Stimulated activated naive CD8-positive, alpha-beta T cell treated with anti-CD3 and anti-CD28 coated beads, Interleukin-15, Interleukin-2, amounts not matched to agents 100 U/mL and 50 U/mL, for 24 hours (primary cell): ENCODE measurements at regions not wholly inside any gene's neighbourhood (a gene's known extent, or its start where the extent isn't known, plus 50 kb on each side); places are given as distances from the start of the nearest gene placed in this dataset.

Experiments
- ATAC-seq: fragments of 150-1000 bp; cut with Tn5 transposase; one replicate; pipeline ENCODE4 v1.10.0; 2021
- DNase-seq: peaks from one replicate; pipeline ENCODE4 v3.0.0; 2021

- DNase-seq: no peak
Measured at GRCh38 chr6:106772270-106773142, 143.1 kb downstream of the QRSL1 start.

GRCh38 chr6:106771822-106772221 is 142.4 kb downstream of the QRSL1 start:
- no peak for DNase-seq
- no peak for ATAC-seq

More at GRCh38 chr6:106772270-106773142, 143.1 kb downstream of the QRSL1 start:
- ATAC-seq: no peak

- ATAC-seq: no peak
Measured at GRCh38 chr6:106770663-106771062, 141.3 kb downstream of the QRSL1 start.

GRCh38 chr6:106770081-106770480 is 140.7 kb downstream of the QRSL1 start:
- ATAC-seq (no peak), DNase-seq (no peak)

More at GRCh38 chr6:106770663-106771062, 141.3 kb downstream of the QRSL1 start:
- DNase-seq: no peak

GRCh38 chr6:106767271-106767670 is 137.9 kb downstream of the QRSL1 start:
- DNase-seq (no peak), ATAC-seq (no peak)

- DNase-seq (no peak), ATAC-seq (no peak)
Measured at GRCh38 chr6:106766201-106766600, 136.8 kb downstream of the QRSL1 start.

- DNase-seq: no peak
- ATAC-seq: no peak
Measured at GRCh38 chr6:106765496-106765895, 136.1 kb downstream of the QRSL1 start.

- no peak for ATAC-seq
Measured at GRCh38 chr6:106764353-106764980, 135.1 kb downstream of the QRSL1 start.

GRCh38 chr6:106763361-106763760 is 134.0 kb downstream of the QRSL1 start:
- DNase-seq (no peak), ATAC-seq (no peak)

More at GRCh38 chr6:106764353-106764980, 135.1 kb downstream of the QRSL1 start:
- no peak for DNase-seq

- no peak for DNase-seq
- ATAC-seq: no peak
Measured at GRCh38 chr6:106761160-106761559, 131.8 kb downstream of the QRSL1 start.

- DNase-seq: no peak
- ATAC-seq: no peak
Measured at GRCh38 chr6:106759112-106759511, 129.7 kb downstream of the QRSL1 start.

- DNase-seq: no peak
- no peak for ATAC-seq
Measured at GRCh38 chr6:106757722-106758467, 128.5 kb downstream of the QRSL1 start.

- ATAC-seq: no peak
- no peak for DNase-seq
Measured at GRCh38 chr6:106757267-106757666, 127.9 kb downstream of the QRSL1 start.

GRCh38 chr6:106754215-106754614 is 124.8 kb downstream of the QRSL1 start:
- DNase-seq: no peak
- no peak for ATAC-seq

GRCh38 chr6:106752641-106753040 is 123.3 kb downstream of the QRSL1 start:
- DNase-seq (no peak), ATAC-seq (no peak)

- ATAC-seq (no peak), DNase-seq (no peak)
Measured at GRCh38 chr6:106751501-106752252, 122.3 kb downstream of the QRSL1 start.

GRCh38 chr6:106750946-106751345 is 121.6 kb downstream of the QRSL1 start:
- no peak for DNase-seq
- no peak for ATAC-seq

- no peak for DNase-seq
- ATAC-seq: no peak
Measured at GRCh38 chr6:106750142-106750918, 121.0 kb downstream of the QRSL1 start.

- ATAC-seq (no peak), DNase-seq (no peak)
Measured at GRCh38 chr6:106749609-106750008, 120.2 kb downstream of the QRSL1 start.

GRCh38 chr6:106748547-106749207 is 119.3 kb downstream of the QRSL1 start:
- DNase-seq (no peak), ATAC-seq (no peak)

GRCh38 chr6:106747139-106747538 is 117.8 kb downstream of the QRSL1 start:
- DNase-seq (no peak), ATAC-seq (no peak)
